Sigmoid colon (tissue), 4 donors: ENCODE measurements at regions not wholly inside any gene's neighbourhood (a gene's known extent, or its start where the extent isn't known, plus 50 kb on each side); places are given as distances from the start of the nearest gene placed in this dataset.

ENCODE experiments used
- EP300 ChIP-seq, 4 donors: sonication (generic); formaldehyde crosslinking; IDR thresholded peaks; one replicate each; pipeline ENCODE4 v1.6.1; 2017; ENCODE audit warnings: antibody characterized with exemption in 4 of 4
- POLR2A ChIP-seq, 2 donors: fragments of 450-650 bp; IDR thresholded peaks; one replicate each; pipeline ENCODE4 v1.6.1; 2016; ENCODE audit warnings: antibody characterized with exemption in 2 of 2, mild to moderate bottlenecking in 2 of 2, moderate library complexity in 2 of 2
- POLR2AphosphoS5 ChIP-seq, 4 donors: sonication (generic); formaldehyde crosslinking; IDR thresholded peaks; one replicate each; pipeline ENCODE4 v1.6.1; 2017; ENCODE audit warnings: antibody characterized with exemption in 4 of 4
- TF ChIP-seq, protein P1 (sequence below), 4 experiments: fragments of 450-650 bp in 3 of 4; fragments of 200-600 bp in 1 of 4; IDR thresholded peaks; one replicate each; pipeline ENCODE4 v1.5.1; 2016 to 2019; ENCODE audit warnings: antibody characterized with exemption in 4 of 4, mild to moderate bottlenecking in 3 of 4, moderate library complexity in 2 of 4

DNA sequence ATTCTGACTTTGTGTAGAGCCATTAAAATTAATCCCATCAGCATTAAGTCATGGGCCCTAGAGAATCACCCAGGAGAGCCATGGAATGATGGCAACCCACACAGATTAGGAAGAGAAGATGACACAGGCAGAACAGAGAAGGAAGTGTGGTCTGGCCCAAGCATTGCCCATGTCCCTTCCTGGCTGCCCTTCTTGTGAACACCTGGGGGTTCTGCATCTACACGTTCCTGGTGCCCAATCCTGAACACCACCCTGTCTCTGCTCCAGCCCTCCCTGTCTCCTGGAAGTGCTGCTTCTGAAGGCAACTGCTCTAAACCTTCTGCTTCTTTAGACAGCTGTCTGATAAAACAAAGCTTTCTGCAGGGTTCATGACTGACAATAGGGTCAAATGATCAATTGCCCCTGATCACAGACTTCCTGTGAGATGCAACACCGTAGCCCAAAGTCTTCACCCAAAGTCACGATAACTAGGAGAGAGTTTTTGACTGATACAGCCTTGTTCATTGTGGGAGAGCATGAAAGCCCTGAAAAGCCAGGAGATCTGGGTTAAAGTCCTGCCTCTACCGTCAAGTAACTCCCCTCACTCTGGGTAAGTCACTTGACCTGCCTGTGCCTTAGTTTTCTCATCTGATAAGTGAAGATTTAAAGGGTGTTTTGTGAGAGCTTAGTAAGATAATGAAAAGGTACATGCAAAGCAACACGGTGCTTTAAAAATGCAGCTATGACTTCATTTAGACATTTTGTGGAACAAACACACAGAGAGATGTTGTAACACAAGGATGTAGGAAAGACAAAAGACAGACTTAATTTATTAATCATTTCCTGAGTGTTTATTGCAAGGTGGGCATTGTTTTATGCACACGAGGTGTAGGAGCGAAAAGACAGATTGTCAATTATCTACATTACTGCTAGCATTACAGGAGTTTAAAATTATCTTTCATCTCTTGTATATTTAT lies 291.2 kb upstream of the STXBP5 start:
- TF ChIP-seq POLR2AphosphoS5 (IDR thresholded peaks at IDR 0.05), result peak in 1 of 4 donors; percentile 12
- TF ChIP-seq, protein P1, sequence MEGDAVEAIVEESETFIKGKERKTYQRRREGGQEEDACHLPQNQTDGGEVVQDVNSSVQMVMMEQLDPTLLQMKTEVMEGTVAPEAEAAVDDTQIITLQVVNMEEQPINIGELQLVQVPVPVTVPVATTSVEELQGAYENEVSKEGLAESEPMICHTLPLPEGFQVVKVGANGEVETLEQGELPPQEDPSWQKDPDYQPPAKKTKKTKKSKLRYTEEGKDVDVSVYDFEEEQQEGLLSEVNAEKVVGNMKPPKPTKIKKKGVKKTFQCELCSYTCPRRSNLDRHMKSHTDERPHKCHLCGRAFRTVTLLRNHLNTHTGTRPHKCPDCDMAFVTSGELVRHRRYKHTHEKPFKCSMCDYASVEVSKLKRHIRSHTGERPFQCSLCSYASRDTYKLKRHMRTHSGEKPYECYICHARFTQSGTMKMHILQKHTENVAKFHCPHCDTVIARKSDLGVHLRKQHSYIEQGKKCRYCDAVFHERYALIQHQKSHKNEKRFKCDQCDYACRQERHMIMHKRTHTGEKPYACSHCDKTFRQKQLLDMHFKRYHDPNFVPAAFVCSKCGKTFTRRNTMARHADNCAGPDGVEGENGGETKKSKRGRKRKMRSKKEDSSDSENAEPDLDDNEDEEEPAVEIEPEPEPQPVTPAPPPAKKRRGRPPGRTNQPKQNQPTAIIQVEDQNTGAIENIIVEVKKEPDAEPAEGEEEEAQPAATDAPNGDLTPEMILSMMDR (IDR thresholded peaks at IDR 0.05), result no peak
- TF ChIP-seq POLR2A (IDR thresholded peaks at IDR 0.05), result no peak
- no peak for TF ChIP-seq EP300 (IDR thresholded peaks at IDR 0.05)
